Rectal smooth muscle tissue (tissue), 1 donor: ENCODE measurements at regions not wholly inside any gene's neighbourhood (a gene's known extent, or its start where the extent isn't known, plus 50 kb on each side); places are given as distances from the start of the nearest gene placed in this dataset.

Experiments used
- H3K27ac ChIP-seq: one replicate; pipeline ENCODE4 v1.7.0; 2013; ENCODE audit warnings: low read depth, low read length, inconsistent platforms
- H3K27me3 ChIP-seq: one replicate; pipeline ENCODE4 v1.7.0; 2013; ENCODE audit warnings: low read length; ENCODE audit not compliant: control insufficient read depth, insufficient read depth
- H3K36me3 ChIP-seq: one replicate; pipeline ENCODE4 v1.7.0; 2013; ENCODE audit warnings: low read length; ENCODE audit not compliant: control insufficient read depth, insufficient read depth
- H3K4me1 ChIP-seq: one replicate; pipeline ENCODE4 v1.7.0; 2013; ENCODE audit warnings: low read length; ENCODE audit not compliant: control insufficient read depth, insufficient read depth
- H3K4me3 ChIP-seq: one replicate; pipeline ENCODE4 v1.7.0; 2013; ENCODE audit warnings: low read length
- H3K9ac ChIP-seq: one replicate; pipeline ENCODE4 v1.7.0; 2013; ENCODE audit warnings: low read length

- Histone ChIP-seq H3K36me3 (no peaks in the 10 kb centered on the region), H3K9ac (no peak overlapping the region), H3K27me3 (no peaks in the 10 kb centered on the region), H3K27ac (no peak overlapping the region), H3K4me3 (no peak overlapping the region), H3K4me1 (no peaks in the 10 kb centered on the region)
Measured at GRCh38 chr21:35775778-35776544, 284.4 kb downstream of the SETD4 start.

- Histone ChIP-seq H3K9ac (no peak overlapping the region), H3K27me3 (no peaks in the 10 kb centered on the region), H3K27ac (no peak overlapping the region), H3K4me3 (no peak overlapping the region), H3K4me1 (no peaks in the 10 kb centered on the region), H3K36me3 (no peaks in the 10 kb centered on the region)
Measured at GRCh38 chr21:35770101-35770945, 290.0 kb downstream of the SETD4 start.

GRCh38 chr21:35768187-35768586 lies 292.1 kb downstream of the SETD4 start:
- Histone ChIP-seq H3K27me3 (no peaks in the 10 kb centered on the region), H3K4me3 (no peak overlapping the region), H3K9ac (no peak overlapping the region), H3K36me3 (no peaks in the 10 kb centered on the region), H3K4me1 (no peaks in the 10 kb centered on the region), H3K27ac (no peak overlapping the region)

GRCh38 chr21:35764586-35764985 lies 295.7 kb downstream of the SETD4 start:
- no peaks in the 10 kb centered on the region for H3K4me1 ChIP-seq
- H3K27ac ChIP-seq: no peak overlapping the region
- H3K27me3 ChIP-seq: no peaks in the 10 kb centered on the region
- H3K4me3 ChIP-seq: no peak overlapping the region
- H3K9ac ChIP-seq: no peak overlapping the region
- H3K36me3 ChIP-seq: no peaks in the 10 kb centered on the region

DNA sequence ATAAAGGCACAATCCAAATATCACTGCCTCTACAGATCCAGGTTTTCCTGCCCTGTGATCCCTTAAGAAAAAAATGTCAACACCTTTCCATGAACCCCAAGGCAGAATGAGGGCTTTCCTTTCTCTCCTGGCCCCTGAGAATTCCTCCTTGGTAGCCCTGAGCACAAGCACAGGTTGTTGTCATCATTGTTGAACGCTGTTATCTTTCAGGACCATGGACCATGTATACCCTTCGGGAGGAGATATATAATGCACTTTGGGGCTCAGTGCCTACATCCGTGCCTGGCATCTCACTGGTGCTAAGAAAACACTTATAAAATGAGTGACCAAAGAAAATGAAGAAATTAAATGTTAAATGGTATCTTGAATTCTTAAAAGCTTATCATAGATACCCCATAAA lies 296.2 kb downstream of the SETD4 start:
- Histone ChIP-seq H3K27me3 (no peaks in the 10 kb centered on the region), H3K36me3 (no peaks in the 10 kb centered on the region), H3K9ac (no peak overlapping the region), H3K4me1 (no peaks in the 10 kb centered on the region), H3K4me3 (no peak overlapping the region), H3K27ac (no peak overlapping the region)

GRCh38 chr21:35754583-35754982 lies 305.7 kb downstream of the SETD4 start:
- no peaks in the 10 kb centered on the region for H3K4me1 ChIP-seq
- H3K36me3 ChIP-seq: no peaks in the 10 kb centered on the region
- no peak overlapping the region for H3K27ac ChIP-seq
- H3K27me3 ChIP-seq: no peaks in the 10 kb centered on the region
- H3K9ac ChIP-seq: no peak overlapping the region
- H3K4me3 ChIP-seq: no peak overlapping the region

GRCh38 chr21:35753308-35753707 lies 307.0 kb downstream of the SETD4 start:
- Histone ChIP-seq H3K27me3 (no peaks in the 10 kb centered on the region), H3K27ac (no peak overlapping the region), H3K36me3 (no peaks in the 10 kb centered on the region), H3K9ac (no peak overlapping the region), H3K4me3 (no peak overlapping the region), H3K4me1 (no peaks in the 10 kb centered on the region)

GRCh38 chr21:35751171-35751570 lies 309.2 kb downstream of the SETD4 start:
- H3K36me3 ChIP-seq: no peaks in the 10 kb centered on the region
- no peak overlapping the region for H3K27ac ChIP-seq
- no peaks in the 10 kb centered on the region for H3K27me3 ChIP-seq
- H3K4me1 ChIP-seq: no peaks in the 10 kb centered on the region
- no peak overlapping the region for H3K9ac ChIP-seq
- H3K4me3 ChIP-seq: no peak overlapping the region

DNA sequence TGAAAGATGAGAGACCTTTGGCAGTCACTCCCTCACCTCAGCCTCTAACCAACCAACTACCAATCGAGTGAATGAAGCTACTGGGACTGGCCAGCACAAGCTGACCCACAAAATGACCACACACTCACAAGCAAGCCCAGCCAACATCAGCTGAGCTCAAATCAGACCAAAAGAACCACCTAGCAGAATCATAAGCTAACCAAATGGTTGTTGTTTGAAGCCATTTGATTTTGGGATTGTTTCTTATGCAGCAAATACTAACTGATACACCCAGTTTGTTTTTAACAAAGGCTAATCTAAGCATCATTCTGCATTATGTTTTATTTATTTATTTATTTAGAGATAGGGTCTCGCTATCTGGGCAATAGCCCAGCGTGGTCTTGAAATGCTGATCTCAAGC lies 310.4 kb downstream of the SETD4 start:
- no peaks in the 10 kb centered on the region for H3K27me3 ChIP-seq
- no peak overlapping the region for H3K9ac ChIP-seq
- H3K4me1 ChIP-seq: no peaks in the 10 kb centered on the region
- H3K36me3 ChIP-seq: no peaks in the 10 kb centered on the region
- H3K27ac ChIP-seq: no peak overlapping the region
- H3K4me3 ChIP-seq: no peak overlapping the region

DNA sequence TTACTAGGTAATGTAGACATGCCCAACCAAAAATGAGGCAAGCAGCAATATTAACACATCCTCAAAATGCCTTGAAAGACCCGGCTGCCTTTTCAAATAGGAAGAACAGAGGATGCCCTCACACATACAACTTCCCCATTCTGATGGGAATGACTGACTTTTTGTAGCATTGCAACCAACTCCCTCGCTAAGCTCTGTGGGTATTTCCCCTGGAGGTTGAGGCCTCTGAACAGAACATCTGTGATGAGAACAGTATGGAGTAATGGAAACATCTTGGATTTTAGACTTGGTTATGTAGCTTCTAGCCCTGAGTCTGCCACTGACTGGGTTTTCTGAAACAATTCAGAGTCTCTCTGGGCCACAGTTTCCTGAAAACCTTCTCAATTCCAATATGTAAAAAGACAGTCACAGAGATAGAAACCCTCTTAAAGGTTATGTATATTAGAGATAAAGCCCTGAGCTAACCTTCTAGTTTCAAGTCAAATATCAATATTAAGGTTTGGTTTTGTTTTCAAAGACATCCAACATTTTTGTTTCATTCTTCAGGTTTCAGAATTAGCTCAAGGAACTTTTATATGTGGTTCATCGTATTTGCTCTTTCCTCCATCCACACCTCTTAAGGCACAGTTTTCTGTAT lies 311.5 kb downstream of the SETD4 start:
- no peaks in the 10 kb centered on the region for H3K27me3 ChIP-seq
- no peak overlapping the region for H3K27ac ChIP-seq
- no peaks in the 10 kb centered on the region for H3K4me1 ChIP-seq
- no peak overlapping the region for H3K4me3 ChIP-seq
- H3K36me3 ChIP-seq: no peaks in the 10 kb centered on the region
- no peak overlapping the region for H3K9ac ChIP-seq

DNA sequence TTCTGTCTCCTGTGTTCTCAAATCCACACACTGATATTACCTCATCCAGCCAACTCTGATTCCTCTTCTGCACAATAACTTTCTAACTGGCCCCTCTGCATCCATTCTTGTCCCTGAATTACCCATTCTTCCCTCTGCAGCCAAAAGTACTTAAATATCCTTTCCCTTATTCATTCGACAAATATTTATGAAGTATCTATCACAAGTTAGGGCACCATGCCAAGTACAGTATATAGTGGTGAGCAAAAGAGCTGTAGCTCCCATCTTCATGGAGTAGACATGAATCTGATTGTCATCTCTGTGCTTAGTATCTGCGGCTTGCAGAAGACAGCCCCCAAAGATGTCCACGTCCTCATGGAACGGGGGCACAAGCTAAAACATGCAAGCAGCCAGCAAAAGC lies 316.8 kb downstream of the SETD4 start:
- Histone ChIP-seq H3K4me3 (no peak overlapping the region), H3K36me3 (no peaks in the 10 kb centered on the region), H3K27ac (no peak overlapping the region), H3K9ac (no peak overlapping the region), H3K4me1 (no peaks in the 10 kb centered on the region), H3K27me3 (no peaks in the 10 kb centered on the region)

GRCh38 chr21:35738347-35738961 lies 321.9 kb downstream of the SETD4 start:
- no peak overlapping the region for H3K9ac ChIP-seq
- H3K27ac ChIP-seq: no peak overlapping the region
- no peaks in the 10 kb centered on the region for H3K36me3 ChIP-seq
- H3K27me3 ChIP-seq: no peaks in the 10 kb centered on the region
- no peak overlapping the region for H3K4me3 ChIP-seq
- no peaks in the 10 kb centered on the region for H3K4me1 ChIP-seq
